Muscle layer of duodenum (tissue), 2 donors: ENCODE measurements at regions not wholly inside any gene's neighbourhood (a gene's known extent, or its start where the extent isn't known, plus 50 kb on each side); places are given as distances from the start of the nearest gene placed in this dataset.

Experiments used
- H3K27ac ChIP-seq: one replicate; pipeline ENCODE4 v1.7.0; 2013; ENCODE audit warnings: mild to moderate bottlenecking, low read length
- H3K27me3 ChIP-seq: one replicate; pipeline ENCODE4 v1.7.0; 2013; ENCODE audit warnings: low read depth, mild to moderate bottlenecking, control low read depth, low read length
- H3K36me3 ChIP-seq, 2 donors: one replicate each; pipeline ENCODE4 v1.7.0; 2013; ENCODE audit warnings: low read length in 2 of 2, control low read depth in 1 of 2, mild to moderate bottlenecking in 1 of 2; ENCODE audit not compliant: insufficient read depth in 2 of 2, control insufficient read depth in 1 of 2
- H3K4me1 ChIP-seq, 2 donors: one replicate each; pipeline ENCODE4 v1.7.0; 2013; ENCODE audit warnings: low read length in 2 of 2, mild to moderate bottlenecking in 2 of 2, control low read depth in 1 of 2, moderate library complexity in 1 of 2; ENCODE audit not compliant: insufficient read depth in 2 of 2, control insufficient read depth in 1 of 2
- H3K4me3 ChIP-seq, 2 donors: one replicate each; pipeline ENCODE4 v1.7.0; 2013; ENCODE audit warnings: low read length in 2 of 2, low read depth in 1 of 2, mild to moderate bottlenecking in 1 of 2
- H3K9me3 ChIP-seq, 2 donors: one replicate each; pipeline ENCODE4 v1.7.0; 2013; ENCODE audit warnings: low read length in 2 of 2, control low read depth in 1 of 2, mild to moderate bottlenecking in 1 of 2; ENCODE audit not compliant: control insufficient read depth in 1 of 2
- donor health status: healthy.

GRCh38 chr17:72489272-72489641 is 368.4 kb downstream of the SOX9 start:
- no peak overlapping the region for H3K4me3 ChIP-seq
- H3K27me3 ChIP-seq = no peaks in the 10 kb centered on the region
- no peaks in the 10 kb centered on the region for H3K4me1 ChIP-seq
- peaks cover 0 to 9% of the 10 kb centered on the region in 2 donors for H3K9me3 ChIP-seq
- H3K36me3 ChIP-seq = no peaks in the 10 kb centered on the region
- peak overlapping the region; percentile 42 for H3K27ac ChIP-seq

GRCh38 chr17:72491102-72491501 is 370.3 kb downstream of the SOX9 start:
- H3K27ac ChIP-seq = no peak overlapping the region
- H3K36me3 ChIP-seq = no peaks in the 10 kb centered on the region
- peaks cover 0 to 9% of the 10 kb centered on the region in 2 donors for H3K9me3 ChIP-seq
- H3K27me3 ChIP-seq = no peaks in the 10 kb centered on the region
- no peaks in the 10 kb centered on the region for H3K4me1 ChIP-seq
- H3K4me3 ChIP-seq = no peak overlapping the region

- no peak overlapping the region for H3K4me3 ChIP-seq
- H3K36me3 ChIP-seq = no peaks in the 10 kb centered on the region
- no peak overlapping the region for H3K27ac ChIP-seq
- no peaks in the 10 kb centered on the region for H3K27me3 ChIP-seq
- peaks cover 0 to 9% of the 10 kb centered on the region in 2 donors for H3K9me3 ChIP-seq
- no peaks in the 10 kb centered on the region for H3K4me1 ChIP-seq
Observed at GRCh38 chr17:72492494-72492893, 371.7 kb downstream of the SOX9 start.

- no peak overlapping the region for H3K4me3 ChIP-seq
- H3K36me3 ChIP-seq = no peaks in the 10 kb centered on the region
- H3K9me3 ChIP-seq = peaks cover 0 to 9% of the 10 kb centered on the region in 2 donors
- H3K27me3 ChIP-seq = no peaks in the 10 kb centered on the region
- H3K4me1 ChIP-seq = no peaks in the 10 kb centered on the region
- no peak overlapping the region for H3K27ac ChIP-seq
Observed at GRCh38 chr17:72492941-72493340, 372.1 kb downstream of the SOX9 start.

GRCh38 chr17:72494566-72494965 is 373.7 kb downstream of the SOX9 start:
- Histone ChIP-seq H3K9me3 (peaks cover 0 to 9% of the 10 kb centered on the region in 2 donors), H3K36me3 (no peaks in the 10 kb centered on the region), H3K27me3 (no peaks in the 10 kb centered on the region), H3K4me1 (no peaks in the 10 kb centered on the region), H3K4me3 (no peak overlapping the region), H3K27ac (no peak overlapping the region)

- Histone ChIP-seq H3K4me3 (no peak overlapping the region), H3K27me3 (no peaks in the 10 kb centered on the region), H3K9me3 (peaks cover 0 to 1% of the 10 kb centered on the region in 2 donors), H3K27ac (no peak overlapping the region), H3K4me1 (no peaks in the 10 kb centered on the region), H3K36me3 (no peaks in the 10 kb centered on the region)
Observed at GRCh38 chr17:72496461-72496860, 375.6 kb downstream of the SOX9 start.

- no peaks in the 10 kb centered on the region for H3K9me3 ChIP-seq
- H3K27ac ChIP-seq = no peak overlapping the region
- no peaks in the 10 kb centered on the region for H3K4me1 ChIP-seq
- H3K36me3 ChIP-seq = no peaks in the 10 kb centered on the region
- no peaks in the 10 kb centered on the region for H3K27me3 ChIP-seq
- no peak overlapping the region for H3K4me3 ChIP-seq
Observed at GRCh38 chr17:72497915-72498314, 377.1 kb downstream of the SOX9 start.

GRCh38 chr17:72498364-72499210 is 377.8 kb downstream of the SOX9 start:
- no peaks in the 10 kb centered on the region for H3K27me3 ChIP-seq
- no peaks in the 10 kb centered on the region for H3K4me1 ChIP-seq
- no peaks in the 10 kb centered on the region for H3K9me3 ChIP-seq
- no peak overlapping the region for H3K4me3 ChIP-seq
- no peak overlapping the region for H3K27ac ChIP-seq
- no peaks in the 10 kb centered on the region for H3K36me3 ChIP-seq

- Histone ChIP-seq H3K9me3 (no peaks in the 10 kb centered on the region), H3K27me3 (no peaks in the 10 kb centered on the region), H3K27ac (no peak overlapping the region), H3K36me3 (no peaks in the 10 kb centered on the region), H3K4me3 (no peak overlapping the region), H3K4me1 (no peaks in the 10 kb centered on the region)
Observed at GRCh38 chr17:72501404-72502370, 380.9 kb downstream of the SOX9 start.

- Histone ChIP-seq H3K4me1 (no peaks in the 10 kb centered on the region), H3K4me3 (no peak overlapping the region), H3K36me3 (no peaks in the 10 kb centered on the region), H3K9me3 (no peaks in the 10 kb centered on the region), H3K27ac (no peak overlapping the region), H3K27me3 (no peaks in the 10 kb centered on the region)
Observed at GRCh38 chr17:72502371-72503341, 381.8 kb downstream of the SOX9 start.
